LNCAP (cell line): ENCODE measurements at regions not wholly inside any gene's neighbourhood (a gene's known extent, or its start where the extent isn't known, plus 50 kb on each side); places are given as distances from the start of the nearest gene placed in this dataset.

Experiments
- CTCF ChIP-seq: fragments of 450-650 bp; IDR thresholded peaks from 2 replicates; pipeline ENCODE4 v1.5.1; 2017; ENCODE audit warnings: mild to moderate bottlenecking

GRCh38 chr11:119853581-119854360 is 124.8 kb upstream of the NECTIN1 start:
- TF ChIP-seq CTCF: no peak

GRCh38 chr11:119852741-119853140 is 123.7 kb upstream of the NECTIN1 start:
- no peak for TF ChIP-seq CTCF

- TF ChIP-seq CTCF: no peak
Measured at GRCh38 chr11:119850822-119851409, 121.9 kb upstream of the NECTIN1 start.

- TF ChIP-seq CTCF: no peak
Measured at GRCh38 chr11:119849872-119850271, 120.9 kb upstream of the NECTIN1 start.

GRCh38 chr11:119847853-119848252 is 118.9 kb upstream of the NECTIN1 start:
- no peak for TF ChIP-seq CTCF

- TF ChIP-seq CTCF: no peak
Measured at GRCh38 chr11:119846374-119846773, 117.4 kb upstream of the NECTIN1 start.

- no peak for TF ChIP-seq CTCF
Measured at GRCh38 chr11:119845756-119846155, 116.8 kb upstream of the NECTIN1 start.
